ENCODE measurements at regions not wholly inside any gene's neighbourhood (a gene's known extent, or its start where the extent isn't known, plus 50 kb on each side); places are given as distances from the start of the nearest gene placed in this dataset.

DNA sequence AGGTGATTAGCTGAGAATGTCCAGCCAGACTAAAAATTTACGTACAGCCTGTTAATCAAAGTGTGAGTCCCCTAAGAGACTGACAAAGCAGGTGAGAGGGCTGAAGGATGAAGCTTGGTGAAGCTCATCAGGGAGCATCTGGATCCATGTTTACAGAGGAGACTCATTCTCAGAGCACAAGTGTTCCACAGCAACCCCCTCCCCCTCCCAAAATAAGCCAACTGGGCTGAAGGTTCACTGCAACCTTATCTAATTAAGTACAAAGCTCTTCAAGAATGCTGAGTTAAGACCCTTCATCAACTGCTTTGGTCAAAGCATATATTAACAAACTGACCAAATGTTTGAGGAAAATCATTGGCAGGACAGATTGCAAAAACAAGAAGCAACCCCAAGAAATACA lies 262.6 kb upstream of the ZNF385D start:
- TF ChIP-seq, protein P1, sequence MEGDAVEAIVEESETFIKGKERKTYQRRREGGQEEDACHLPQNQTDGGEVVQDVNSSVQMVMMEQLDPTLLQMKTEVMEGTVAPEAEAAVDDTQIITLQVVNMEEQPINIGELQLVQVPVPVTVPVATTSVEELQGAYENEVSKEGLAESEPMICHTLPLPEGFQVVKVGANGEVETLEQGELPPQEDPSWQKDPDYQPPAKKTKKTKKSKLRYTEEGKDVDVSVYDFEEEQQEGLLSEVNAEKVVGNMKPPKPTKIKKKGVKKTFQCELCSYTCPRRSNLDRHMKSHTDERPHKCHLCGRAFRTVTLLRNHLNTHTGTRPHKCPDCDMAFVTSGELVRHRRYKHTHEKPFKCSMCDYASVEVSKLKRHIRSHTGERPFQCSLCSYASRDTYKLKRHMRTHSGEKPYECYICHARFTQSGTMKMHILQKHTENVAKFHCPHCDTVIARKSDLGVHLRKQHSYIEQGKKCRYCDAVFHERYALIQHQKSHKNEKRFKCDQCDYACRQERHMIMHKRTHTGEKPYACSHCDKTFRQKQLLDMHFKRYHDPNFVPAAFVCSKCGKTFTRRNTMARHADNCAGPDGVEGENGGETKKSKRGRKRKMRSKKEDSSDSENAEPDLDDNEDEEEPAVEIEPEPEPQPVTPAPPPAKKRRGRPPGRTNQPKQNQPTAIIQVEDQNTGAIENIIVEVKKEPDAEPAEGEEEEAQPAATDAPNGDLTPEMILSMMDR (IDR thresholded peaks at IDR 0.05; ENCODE audit: low read length): no peak
- no peak for TF ChIP-seq EZH2 (IDR thresholded peaks at IDR 0.05; ENCODE audit: borderline replicate concordance, low read length)
